ENCODE measurements at regions not wholly inside any gene's neighbourhood (a gene's known extent, or its start where the extent isn't known, plus 50 kb on each side); places are given as distances from the start of the nearest gene placed in this dataset.

- TF ChIP-seq CTCF (conservative IDR thresholded peaks at IDR 0.05; ENCODE audit: low read depth in 2 of 2) = no peak
- no peak for TF ChIP-seq POLR2AphosphoS5 (IDR thresholded peaks at IDR 0.05; ENCODE audit: low read depth)
These were observed 585.2 kb downstream of the TRAM1L1 start (continued) for GRCh38 chr4:116500225-116500624.

GRCh38 chr4:116489739-116490138 lies 595.6 kb downstream of the TRAM1L1 start:
- Histone ChIP-seq H4K20me1 (replicated peaks; ENCODE audit: insufficient read depth) (no peaks in the 10 kb centered on the region), H3K9me2 (ENCODE audit: insufficient read depth) (peaks cover 3% of the 10 kb centered on the region; the same call in 1 of the 2 replicates), H3K79me2 (replicated peaks; ENCODE audit: insufficient read depth) (no peaks in the 10 kb centered on the region), H3K27ac (ENCODE audit: low read depth) (no peak overlapping the region), H3K4me2 (no peak overlapping the region), H3K36me3 (ENCODE audit: insufficient read depth) (no peaks in the 10 kb centered on the region), H3K4me1 (ENCODE audit: insufficient read depth) (no peaks in the 10 kb centered on the region), H2AFZ (0 out of 2 replicates have a peak overlapping the region, but pooled peaks have one; percentile 12), H3K27me3 (ENCODE audit: insufficient read depth) (no peaks in the 10 kb centered on the region), H3K4me3 (no peak overlapping the region), H3F3A (replicated peaks; ENCODE audit: low read depth) (no peaks in the 10 kb centered on the region)
- Mint-ChIP-seq H3K4me1 (peaks cover 3% of the 10 kb centered on the region; the same call in 1 of the 3 replicates), H3K36me3 (ENCODE audit: low read depth) (no peaks in the 10 kb centered on the region), H3K9me3 (no peaks in the 10 kb centered on the region), H3K27ac (no peak overlapping the region), H3K27me3 (ENCODE audit: insufficient read depth, low read depth, poor library complexity) (no peaks in the 10 kb centered on the region), H3K4me3 (no peak overlapping the region)
- DNase-seq (ENCODE audit: low spot score) (no peak), ATAC-seq (no peak)
- TF ChIP-seq REST (IDR thresholded peaks at IDR 0.05; ENCODE audit: unreplicated experiment) (no peak), NANOG (IDR thresholded peaks at IDR 0.05; ENCODE audit: borderline replicate concordance) (no peak), JUNB (IDR thresholded peaks at IDR 0.05; ENCODE audit: unreplicated experiment) (no peak), POLR2AphosphoS5 (IDR thresholded peaks at IDR 0.05; ENCODE audit: low read depth) (no peak), ZNF462 (CRISPR knock-in tag; IDR thresholded peaks at IDR 0.05) (no peak), ZNF114 (CRISPR knock-in tag; IDR thresholded peaks at IDR 0.05) (no peak), EZH2phosphoT487 (IDR thresholded peaks at IDR 0.05; ENCODE audit: unreplicated experiment) (no peak), EZH2 (IDR thresholded peaks at IDR 0.05; ENCODE audit: low read depth, unreplicated experiment) (no peak)

Measured in GM23338 (cell line).